IPS DF 4.7 (cell line): ENCODE measurements at regions not wholly inside any gene's neighbourhood (a gene's known extent, or its start where the extent isn't known, plus 50 kb on each side); places are given as distances from the start of the nearest gene placed in this dataset.

Source experiments
- DNase-seq: peaks from one replicate; pipeline ENCODE4 v3.0.0-alpha.2; 2013; ENCODE audit warnings: low spot score; ENCODE audit errors: extremely low read depth

DNA sequence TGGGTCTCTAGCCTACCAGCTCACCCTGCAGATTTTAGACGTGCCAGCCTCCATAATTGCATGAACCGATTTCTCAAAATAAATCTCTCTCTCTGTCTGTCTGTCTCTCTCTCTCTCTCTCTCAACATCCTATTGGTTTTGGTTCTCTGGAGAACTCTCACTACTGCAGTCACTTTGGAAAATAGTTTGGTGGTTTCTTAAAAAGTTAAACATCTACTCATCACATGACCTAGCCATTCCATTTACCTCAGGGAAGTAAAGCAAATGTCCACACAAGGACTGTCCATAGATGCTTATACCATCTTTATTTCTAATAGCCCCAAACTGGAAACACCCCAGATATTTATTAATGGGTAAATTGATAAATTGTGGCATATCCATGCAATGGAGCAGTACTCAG, 119.5 kb downstream of the SNX19 start:
- no peak for DNase-seq

DNA sequence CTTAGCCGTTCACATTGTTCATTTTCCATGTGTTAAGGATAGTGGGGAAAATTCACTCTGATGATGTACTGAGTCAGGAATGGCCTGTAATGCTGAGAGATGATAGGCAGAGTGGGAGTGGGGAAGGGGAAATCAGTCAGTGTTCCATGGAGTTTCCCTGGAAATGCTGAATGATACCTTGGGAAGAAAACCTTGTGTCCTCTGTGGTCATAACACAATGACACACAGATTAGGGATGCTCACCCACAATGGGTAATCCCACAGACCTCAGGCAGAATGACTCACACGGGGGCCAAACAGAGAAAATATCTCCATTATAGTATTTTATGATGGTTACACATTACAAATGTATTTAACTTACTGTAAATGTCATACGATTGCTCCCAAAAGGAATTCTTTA, 118.0 kb downstream of the SNX19 start:
- DNase-seq = no peak

DNA sequence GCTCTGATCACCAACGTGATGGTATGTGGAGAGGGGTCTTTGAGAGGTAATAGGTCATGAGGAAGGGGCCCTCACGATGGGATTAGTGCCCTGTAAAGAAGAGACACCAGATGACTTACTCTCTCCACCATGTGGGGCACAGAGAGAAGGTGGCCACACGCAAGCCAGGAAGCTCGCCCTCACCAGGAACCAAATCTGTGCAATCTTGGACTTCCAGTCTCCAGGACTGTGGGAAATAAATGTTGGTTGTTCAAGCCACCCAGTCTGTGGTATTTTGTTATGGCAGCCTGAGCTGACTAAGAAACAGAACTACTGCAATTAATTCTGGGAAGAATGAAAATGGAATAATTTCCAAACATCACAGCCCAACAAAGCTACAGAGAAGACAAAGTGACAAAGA, 117.5 kb downstream of the SNX19 start:
- no peak for DNase-seq

DNA sequence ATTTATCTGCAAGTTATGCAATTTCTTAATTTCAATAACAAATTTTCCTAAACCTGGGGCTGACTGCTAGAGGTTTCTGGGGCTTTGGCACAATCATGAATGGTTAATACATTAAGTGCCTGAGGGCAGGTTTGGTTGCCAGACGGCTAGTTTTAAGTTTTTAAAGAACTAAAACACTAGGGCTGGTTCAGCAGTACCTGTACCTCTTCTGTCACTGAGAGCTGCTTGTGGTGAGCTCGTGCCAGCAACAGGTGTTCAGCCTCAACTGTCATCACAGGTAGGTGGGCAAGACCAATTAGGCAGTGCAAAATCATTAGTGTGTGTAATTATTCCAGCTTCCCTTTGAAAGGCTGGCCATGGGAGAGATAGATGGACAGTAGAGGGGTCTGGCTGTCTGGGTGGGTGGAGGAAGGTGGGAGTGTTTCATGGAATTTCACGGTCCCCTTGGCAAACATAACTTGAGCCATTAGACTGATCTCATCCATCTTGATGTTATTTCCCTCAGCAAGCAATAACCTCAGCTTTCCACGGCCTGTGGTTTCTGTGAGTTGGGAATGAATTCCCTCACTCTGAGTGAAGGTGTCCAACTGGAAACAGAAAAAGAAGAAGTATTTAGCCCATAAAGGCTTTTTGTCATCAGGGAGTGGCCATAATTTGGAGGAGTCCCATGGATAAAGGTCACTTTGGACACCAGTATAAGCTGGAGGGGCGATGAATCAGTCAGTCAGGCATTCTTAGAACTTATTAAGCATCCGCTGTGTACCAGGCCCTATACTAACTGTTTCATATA, 114.8 kb downstream of the SNX19 start:
- DNase-seq = no peak

DNA sequence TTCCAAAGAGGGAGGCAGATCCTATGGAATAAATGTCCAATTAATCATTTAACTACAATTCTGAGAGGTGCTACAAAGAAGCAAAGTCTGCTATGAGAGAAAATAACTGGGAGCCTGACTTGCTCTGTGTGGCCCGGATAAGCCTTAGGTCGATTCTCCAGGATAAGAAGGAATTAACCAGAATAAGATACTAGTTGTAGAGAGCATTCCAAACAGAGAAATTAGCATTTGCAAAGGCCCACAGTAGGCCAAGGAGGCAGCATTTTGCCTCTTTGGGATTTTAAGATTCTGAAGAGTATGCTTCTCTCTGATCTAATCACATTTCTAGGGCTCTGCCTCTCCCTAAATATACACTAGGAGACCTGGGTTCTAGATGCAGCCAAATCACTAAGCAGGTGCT, 113.7 kb downstream of the SNX19 start:
- no peak for DNase-seq

DNA sequence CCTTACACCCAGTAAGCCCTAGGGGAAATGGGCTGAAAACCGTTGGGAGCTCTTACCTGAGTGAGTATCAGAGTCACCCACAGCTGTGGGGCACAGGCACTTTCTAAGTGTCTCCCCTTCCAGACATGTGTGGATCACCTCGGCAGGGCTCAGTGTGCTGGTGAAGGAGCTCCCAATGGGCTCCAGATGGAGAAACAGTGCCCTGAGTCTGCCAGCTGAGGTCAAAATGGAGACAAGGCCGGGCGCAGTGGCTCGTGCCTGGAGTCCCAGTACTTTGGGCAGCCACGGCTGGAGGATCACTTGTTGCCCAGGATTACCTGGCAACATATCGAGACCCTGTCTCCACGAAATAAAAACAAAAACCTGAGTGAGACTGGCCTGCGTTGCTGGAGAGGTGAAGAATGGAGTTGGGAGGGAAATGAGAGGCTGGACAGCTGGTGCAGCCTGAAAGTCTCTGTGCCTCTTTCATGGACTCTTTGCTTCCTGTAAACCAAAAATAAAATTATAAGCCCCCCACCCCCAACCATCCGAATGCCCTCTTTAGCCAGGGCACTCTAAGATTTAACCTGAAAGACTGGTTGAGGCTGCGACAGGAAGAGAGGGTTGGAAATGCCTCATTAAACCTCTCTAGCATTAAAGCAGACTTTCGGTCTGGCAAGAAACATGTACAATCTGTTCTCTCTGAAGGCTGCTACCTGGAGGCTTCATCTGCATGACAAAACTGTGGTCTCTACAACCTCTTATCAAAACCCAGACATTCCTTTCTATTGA, 111.8 kb downstream of the SNX19 start:
- DNase-seq = no peak

DNA sequence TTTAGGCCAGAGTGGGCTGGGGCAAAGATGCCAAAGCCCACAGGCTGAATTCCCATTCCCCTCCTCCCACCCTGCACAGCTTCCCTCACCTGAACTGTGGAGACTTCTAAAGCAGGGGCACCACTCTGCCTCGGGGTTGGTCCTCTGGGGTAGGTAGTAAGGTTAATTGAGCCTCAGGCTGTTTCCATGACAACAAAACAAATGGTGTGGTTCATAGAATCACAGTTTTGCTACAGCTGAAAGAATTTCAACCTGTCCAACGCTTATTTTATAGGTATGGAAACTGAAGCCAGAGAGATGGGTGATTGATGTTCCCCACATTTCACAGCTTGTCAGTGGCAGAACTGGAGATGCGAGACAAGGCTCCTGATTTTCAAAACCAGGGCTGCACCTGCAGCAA, 109.5 kb downstream of the SNX19 start:
- no peak for DNase-seq

DNA sequence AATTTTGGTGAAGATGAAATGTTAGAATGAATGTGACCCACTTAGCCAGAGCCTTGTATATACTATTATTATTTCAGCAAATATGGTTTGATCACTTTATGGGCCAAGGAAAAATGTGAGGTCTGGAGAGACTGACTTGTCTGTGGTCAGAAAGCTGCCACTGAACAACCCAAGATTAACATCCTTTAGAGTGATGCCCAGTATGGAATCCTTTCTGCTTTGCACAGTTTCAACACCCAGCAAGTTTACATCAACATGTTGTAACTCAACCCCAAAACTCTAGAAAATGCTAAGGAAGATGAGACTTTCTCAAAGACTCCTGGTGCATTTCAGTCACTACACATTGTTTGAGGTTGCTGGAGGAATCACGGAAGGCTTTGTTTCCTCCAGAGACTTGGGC, 107.7 kb downstream of the SNX19 start:
- DNase-seq = no peak

DNA sequence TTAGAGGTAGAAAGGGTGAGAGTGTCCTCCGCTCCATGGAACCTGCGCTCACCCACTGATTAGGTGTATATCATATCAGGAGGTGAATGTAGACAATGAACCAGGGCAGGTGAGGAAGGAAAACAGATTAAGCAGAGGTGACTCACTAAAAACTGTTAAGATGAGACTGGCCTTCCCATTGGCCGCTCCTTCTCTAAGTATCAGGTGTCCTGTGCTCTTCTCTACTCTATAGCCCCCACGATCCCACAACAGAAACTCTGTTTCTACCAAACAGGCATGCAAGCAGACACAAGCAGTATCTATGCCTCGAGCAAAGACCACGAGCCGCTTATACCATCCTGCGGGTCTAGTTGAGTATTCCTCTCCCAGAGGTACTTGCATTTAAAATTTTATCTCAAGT, 103.1 kb downstream of the SNX19 start:
- DNase-seq = no peak

DNA sequence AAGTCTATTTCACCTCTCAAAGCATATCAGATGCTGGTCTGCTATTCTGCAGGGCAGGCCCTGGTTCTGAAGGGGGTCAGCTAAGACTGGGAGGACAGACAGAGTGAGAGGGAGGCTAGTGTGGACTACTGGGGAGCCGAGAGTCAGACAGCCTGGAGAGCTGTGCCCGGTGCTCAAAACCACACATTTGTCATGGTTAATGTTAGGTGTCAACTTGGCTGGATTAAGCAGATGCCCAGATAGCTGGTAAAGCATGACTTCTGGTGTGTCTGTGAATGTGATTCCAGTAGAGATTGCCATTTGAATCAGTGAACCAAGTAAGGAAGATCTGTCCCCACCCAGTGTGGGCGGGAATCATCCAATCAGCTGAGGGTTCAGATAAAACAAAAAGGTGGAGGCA, 102.6 kb downstream of the SNX19 start:
- no peak for DNase-seq

DNA sequence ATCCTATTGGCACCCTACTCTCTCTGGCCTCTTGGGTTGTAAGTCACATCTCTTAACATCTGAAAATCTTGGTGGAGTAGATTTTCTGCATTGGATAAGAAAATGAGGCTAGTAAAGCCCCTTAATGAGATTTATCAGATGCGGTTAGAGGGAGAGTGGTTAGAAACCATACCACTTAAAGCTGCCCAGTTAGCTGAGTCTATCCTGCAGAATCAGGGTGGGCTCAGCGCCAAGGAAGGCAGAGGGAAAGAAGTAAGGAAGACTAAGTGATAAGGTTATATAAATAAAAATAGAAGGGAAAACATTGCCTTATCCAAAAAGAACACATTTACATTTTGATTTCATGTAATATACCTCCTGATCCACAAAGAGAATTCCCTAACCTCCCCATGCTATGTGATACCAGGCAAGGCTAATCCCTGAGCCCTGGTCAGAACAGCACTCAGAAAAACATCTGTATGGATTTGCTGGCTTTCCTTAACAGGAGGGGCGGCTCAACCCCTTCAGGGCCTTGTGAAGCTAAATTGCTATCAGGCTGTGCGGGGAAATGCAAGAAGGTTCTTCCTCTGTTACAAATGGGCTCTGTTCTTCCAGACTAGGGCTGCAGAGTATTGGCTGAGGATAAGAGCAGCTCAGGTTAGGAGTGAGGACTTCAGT, 101.7 kb downstream of the SNX19 start:
- DNase-seq = no peak

DNA sequence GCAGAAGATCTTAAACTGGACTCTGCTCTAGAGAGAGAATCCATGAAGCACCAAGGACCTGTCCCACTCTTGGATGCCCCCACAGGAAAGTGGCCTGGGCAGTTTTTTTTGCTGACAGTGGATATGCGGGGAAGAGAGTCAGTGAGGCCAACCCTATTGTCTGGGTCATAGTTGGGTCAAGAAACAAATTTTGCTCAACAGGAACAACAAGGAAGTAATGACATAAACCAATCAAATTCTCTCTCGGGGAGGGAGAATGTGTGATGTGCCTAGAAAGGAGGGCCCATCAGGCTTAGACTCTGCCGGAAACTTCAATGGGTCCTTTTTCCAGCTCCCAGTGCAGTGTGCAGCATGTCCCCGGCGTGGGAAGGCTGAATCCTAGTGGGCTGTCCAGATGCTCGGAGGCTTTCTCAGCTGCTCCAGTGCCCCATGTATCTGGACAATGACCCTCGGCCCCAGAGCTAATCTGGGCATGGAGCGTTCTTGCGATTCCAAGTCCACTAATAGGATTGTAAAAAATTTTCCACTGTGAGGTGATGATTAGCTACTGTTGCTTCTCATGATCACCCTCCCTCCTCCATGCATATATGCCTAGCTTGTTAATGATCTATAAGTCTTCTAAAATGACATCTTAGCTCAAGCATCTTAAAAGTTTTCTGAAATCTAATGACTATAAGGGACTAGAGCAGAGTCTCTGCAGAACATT, 101.0 kb downstream of the SNX19 start:
- no peak for DNase-seq

DNA sequence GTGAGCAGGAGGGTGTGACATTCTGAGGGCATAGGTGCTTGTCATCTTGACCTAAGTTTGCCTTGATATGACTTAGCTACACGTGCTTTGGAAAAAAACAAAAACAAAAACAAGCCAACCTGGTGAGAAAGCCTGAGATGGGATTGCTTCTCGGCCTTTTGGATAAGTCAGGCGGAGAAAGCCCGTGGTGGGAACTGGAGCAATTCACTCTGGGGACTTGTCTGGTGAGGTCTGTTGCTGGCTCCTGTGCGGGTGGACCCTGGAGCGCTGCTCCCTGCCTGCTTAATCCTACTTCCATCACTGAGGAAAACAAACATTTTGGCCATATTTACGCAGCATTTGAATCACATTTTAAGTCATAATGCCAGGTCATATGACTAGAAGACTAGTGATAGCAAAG, 100.3 kb downstream of the SNX19 start:
- no peak for DNase-seq

DNA sequence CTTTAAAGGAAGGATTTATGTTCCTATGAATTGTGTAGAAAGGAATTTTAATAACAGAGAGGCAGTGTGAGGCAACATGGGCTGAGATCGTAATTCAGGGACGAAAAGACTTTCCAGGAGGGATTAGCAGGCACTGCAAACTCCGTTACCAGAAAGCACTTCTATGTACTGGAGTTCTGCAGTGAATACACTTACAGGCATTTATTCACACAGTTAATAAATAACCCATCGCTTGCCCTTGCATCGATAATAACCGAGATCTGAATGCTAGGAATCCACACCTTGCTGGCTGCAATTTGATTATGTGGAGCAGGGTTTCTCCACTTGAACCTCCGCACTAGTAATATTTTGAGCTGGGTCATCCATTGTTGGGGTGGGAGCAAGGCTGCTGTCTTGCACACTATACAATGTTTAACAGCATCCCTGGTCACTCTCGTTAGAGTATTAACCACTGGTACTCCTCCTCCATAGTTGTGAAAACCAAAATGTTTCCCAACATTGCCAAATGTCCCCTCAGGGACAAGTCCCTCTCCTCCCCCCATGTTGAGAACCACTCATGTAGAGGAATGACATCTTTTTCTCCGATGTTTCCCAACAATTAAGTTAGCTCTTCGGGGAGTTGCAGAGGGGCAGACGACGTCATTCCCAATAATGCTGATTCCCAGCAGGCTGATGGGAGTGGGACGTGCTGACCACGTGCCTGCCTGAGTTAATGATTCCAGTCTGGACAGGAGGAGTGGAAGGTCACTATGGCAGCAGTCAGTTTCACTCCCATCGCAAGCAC, 99.5 kb downstream of the SNX19 start:
- no peak for DNase-seq

DNA sequence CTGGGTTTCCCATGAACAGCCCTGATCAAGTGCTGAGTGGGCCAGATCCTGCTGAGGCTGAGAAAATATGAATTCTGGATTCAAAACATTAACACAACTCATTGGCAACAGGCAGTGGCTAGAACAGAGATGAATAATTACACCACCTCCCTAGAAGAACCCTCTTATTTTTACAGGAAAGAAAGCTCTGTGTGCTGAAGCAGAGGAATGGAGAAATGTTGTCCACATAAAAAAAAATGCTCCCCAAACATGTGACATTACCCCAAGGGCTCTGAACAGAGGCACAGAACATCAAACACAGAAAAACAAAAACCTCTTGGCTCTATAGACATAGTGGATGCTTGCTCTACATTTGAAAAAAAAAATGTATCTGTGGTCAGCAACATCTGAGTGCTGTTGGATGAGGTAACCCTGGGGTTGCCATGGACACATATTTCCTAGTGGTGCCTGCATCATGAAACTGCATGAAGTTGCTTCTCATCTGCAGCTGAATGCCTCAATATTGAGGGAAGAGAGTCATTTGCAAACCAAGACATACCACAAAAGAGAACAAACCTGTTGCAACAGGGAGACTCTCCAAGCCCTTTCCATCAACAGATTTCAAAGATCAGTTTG, 98.8 kb downstream of the SNX19 start:
- no peak for DNase-seq

DNA sequence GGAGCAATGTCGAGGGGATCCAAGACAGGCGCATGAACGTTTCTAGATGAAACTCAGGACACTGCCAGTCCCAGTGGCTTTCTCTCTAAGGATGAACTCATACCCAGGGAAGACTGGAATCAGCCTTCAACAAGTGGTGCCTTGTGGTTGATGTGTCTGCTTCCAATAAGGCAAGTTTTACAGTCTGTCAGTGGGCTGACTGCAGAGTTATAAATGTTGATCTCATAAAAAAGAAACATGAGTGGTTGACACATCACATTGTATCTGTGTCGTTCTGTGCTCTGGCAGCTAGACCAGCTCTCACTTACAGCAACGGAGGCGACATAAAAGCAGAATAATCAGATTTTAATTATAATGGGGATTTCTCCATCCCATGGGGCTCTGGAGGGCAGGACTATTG, 96.7 kb downstream of the SNX19 start:
- no peak for DNase-seq
